Activated naive CD4-positive, alpha-beta T cell treated with Interleukin-2 at 50 U/mL for 16 hours (primary cell): ENCODE measurements at regions not wholly inside any gene's neighbourhood (a gene's known extent, or its start where the extent isn't known, plus 50 kb on each side); places are given as distances from the start of the nearest gene placed in this dataset.
"Not testable (repeated sequence)": the region's sequence is repeated elsewhere in the genome, so short reads cannot be mapped to it uniquely, and the experiment has no call there.

Source experiments
- DNase-seq: peaks from one replicate; pipeline ENCODE4 v3.0.0-alpha.2; 2020

- DNase-seq, result no peak
Observed at GRCh38 chr3:145673838-145674237, 487.1 kb downstream of the PLOD2 start.

DNA sequence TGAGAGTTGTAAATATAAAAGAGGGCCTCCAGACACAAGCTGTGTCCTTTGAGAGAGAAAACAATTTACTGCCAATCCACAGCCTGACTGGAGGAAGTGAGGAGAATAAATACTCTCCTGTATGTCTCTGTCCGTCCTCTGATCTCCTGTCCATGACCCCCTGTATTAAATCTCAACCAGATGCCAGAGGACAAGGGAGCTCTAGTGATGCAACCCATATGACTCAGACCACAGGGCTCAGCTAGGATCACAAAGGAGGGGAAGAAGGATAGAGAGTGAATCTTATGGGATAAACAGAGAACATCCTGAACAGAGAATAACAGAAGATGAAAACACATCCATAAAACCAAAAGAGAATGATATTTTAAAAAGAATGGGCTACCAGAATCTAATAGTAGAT lies 482.6 kb downstream of the PLOD2 start:
- no peak for DNase-seq

GRCh38 chr3:145681181-145681580 lies 479.8 kb downstream of the PLOD2 start:
- DNase-seq, result no peak

DNA sequence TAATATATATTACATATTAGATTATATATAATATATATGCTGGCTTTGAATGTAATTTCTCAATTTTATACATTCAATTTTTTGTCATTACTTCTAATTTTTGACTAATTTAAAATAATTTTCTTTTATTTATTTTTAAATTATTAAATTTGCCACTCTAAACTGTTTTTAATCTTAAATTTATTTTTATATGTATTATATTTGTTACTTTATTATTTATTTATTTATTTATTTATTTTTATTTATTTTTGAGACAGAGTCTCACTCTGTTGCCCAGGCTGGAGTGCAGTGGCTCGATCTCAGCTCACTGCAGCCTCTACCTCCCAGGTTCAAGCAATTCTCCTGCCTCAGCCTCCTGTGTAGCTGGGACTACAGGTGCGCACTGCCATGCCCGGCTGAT lies 473.0 kb downstream of the PLOD2 start:
- DNase-seq, result not testable (repeated sequence)

DNA sequence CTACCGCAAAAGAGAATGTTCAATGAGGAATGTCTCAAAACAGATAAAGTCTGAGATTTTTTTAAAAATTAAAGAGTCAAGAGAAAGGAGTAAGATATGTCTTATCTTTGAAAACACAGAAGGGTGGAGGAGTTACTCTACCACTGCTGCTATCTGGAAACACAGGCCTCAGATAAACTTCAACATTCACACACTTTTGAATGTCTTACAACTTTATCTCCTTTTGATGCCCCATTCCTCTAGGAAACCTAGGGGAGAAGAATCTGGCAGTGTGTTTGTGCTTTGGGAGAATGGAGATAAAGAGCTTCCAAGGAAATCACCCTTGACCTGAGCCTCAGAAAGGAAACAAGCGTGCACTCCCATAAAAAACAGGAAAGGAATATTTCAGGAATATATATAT lies 468.2 kb downstream of the PLOD2 start:
- DNase-seq, result no peak

- DNase-seq, result no peak
Observed at GRCh38 chr3:145696011-145696410, 465.0 kb downstream of the PLOD2 start.

GRCh38 chr3:145698250-145698649 lies 462.7 kb downstream of the PLOD2 start:
- no peak for DNase-seq

GRCh38 chr3:145698749-145699148 lies 462.2 kb downstream of the PLOD2 start:
- DNase-seq, result no peak

DNA sequence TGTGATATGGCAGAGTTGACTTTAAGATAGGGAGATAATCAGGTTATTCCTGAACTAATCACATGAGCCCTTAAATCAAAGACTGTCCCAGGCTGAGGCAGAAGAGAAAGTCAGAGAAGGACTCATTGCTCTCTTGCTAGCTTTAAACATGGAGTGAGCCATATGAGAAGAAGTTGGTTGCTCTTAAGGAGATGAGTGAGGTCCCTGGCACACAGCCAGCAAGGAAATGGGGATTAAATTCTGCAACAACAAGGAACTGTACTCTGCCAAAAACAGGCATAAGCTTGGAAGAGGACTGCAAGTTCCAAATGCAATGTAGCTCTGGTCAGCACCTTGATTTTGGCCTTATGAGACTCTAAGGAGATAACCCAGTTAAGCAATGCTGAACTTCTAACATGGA lies 457.0 kb downstream of the PLOD2 start:
- DNase-seq, result no peak

GRCh38 chr3:145709779-145710178 lies 451.2 kb downstream of the PLOD2 start:
- DNase-seq, result not testable (repeated sequence)

- DNase-seq, result no peak
Observed at GRCh38 chr3:145716519-145716918, 444.5 kb downstream of the PLOD2 start.

DNA sequence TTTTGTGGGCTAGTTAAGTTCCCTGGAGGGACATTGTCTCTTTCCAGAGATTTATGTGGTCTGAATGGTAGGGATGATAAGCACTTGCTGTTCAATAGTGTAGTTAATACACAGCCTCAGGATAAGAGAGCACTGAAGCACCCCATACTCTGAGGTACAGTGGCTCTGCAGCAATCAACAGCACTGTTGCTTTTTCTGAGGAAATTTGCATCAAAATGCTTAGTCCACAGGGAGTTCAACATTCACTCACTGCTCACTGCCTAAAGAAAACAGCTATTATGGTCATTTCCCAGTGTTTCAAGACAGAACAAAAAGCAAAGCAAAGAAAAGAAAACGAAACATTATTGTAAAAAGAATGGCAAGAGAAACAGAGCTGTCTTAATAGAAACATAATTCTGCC lies 441.9 kb downstream of the PLOD2 start:
- no peak for DNase-seq

GRCh38 chr3:145721273-145721805 lies 439.6 kb downstream of the PLOD2 start:
- DNase-seq, result no peak

DNA sequence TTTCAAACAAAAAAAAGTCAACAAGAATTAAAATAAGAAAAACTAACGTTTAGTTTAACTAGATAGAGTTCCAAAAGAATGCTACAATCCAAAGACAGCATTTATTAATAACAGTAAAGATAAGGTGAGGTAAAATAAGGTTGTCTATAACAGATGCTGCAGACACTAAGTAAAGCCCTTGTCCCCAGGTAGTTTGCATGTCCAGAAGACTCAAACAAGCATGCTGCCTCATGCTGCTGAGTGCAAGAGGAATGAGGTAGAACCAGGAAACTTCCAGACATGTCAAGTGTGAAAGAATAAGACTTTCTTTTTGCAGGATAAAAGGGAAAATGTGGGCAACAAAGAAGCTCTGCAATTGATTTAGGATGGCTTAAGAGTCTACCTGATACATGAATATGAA lies 439.2 kb downstream of the PLOD2 start:
- DNase-seq, result no peak

GRCh38 chr3:145727476-145727875 lies 433.5 kb downstream of the PLOD2 start:
- DNase-seq, result no peak

- DNase-seq, result no peak
Observed at GRCh38 chr3:145735631-145736030, 425.4 kb downstream of the PLOD2 start.

GRCh38 chr3:145737952-145738351 lies 423.0 kb downstream of the PLOD2 start:
- no peak for DNase-seq

DNA sequence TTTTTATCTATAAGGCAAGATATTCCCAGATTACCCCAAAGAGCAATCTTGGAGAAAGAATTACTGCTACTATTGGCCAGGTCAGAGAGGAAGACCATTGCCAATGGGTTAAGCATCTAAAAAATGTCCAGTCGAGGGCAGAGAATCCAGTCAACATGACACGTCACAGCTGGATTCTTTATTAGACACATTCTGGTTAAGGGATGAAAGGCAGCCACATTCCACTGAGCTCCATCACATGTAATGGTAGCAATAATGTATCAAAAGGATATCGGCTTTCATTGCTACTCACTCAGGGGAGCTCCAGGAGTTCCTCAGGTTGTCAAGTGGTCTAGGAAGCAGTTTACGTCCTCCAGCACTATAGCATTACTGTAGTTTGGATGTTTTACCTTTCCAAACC lies 421.1 kb downstream of the PLOD2 start:
- DNase-seq, result no peak

DNA sequence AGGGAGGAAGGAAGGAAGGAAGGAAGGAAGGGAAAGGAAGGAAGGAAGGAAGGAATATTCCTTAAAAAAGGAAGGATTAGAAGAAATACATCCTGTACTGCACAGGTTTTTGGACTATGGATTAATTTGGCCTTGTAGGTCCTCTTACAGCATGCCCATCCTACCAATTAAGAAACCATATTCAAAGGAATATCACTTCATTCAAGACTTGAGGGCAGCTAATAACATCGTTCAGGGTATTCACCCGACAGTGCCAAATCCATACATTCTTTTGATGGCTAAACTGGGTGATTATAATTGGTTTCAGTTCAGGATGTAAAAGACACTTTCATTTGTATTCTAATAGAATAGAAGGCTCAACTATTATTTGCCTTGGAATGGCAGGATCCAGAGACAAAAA lies 410.3 kb downstream of the PLOD2 start:
- DNase-seq, result no peak

GRCh38 chr3:145752576-145752975 lies 408.4 kb downstream of the PLOD2 start:
- DNase-seq, result no peak

GRCh38 chr3:145754605-145755289 lies 406.2 kb downstream of the PLOD2 start:
- no peak for DNase-seq

GRCh38 chr3:145760036-145760435 lies 400.9 kb downstream of the PLOD2 start:
- DNase-seq, result no peak

- no peak for DNase-seq
Observed at GRCh38 chr3:145767909-145768308, 393.1 kb downstream of the PLOD2 start.

GRCh38 chr3:145776782-145777408 lies 384.1 kb downstream of the PLOD2 start:
- no peak for DNase-seq

DNA sequence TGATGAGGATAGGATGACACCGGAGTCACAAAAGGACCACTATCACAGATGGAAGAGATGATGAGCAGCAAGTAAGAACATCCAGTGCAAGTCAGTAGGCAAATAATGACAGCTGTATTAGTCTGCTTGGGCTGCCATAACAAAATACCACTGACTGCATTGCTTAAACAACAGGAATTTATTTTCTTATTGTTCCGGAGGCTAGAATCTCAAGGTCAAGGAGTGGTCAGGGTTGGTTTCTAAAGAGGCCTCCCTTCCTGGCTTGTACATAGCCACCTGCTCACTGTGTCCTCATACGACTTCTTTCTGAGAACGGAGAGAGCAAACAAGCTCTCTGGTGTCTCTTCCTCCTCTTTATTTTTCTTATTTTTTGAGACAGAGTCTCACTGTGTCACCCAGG lies 380.7 kb downstream of the PLOD2 start:
- no peak for DNase-seq
